Liver (tissue), 8 donors: ENCODE measurements at regions not wholly inside any gene's neighbourhood (a gene's known extent, or its start where the extent isn't known, plus 50 kb on each side); places are given as distances from the start of the nearest gene placed in this dataset.

ENCODE experiments used
- DNase-seq: peaks from one replicate; pipeline ENCODE4 v3.0.0-alpha.2; 2017; ENCODE audit warnings: low spot score
- H3K27ac ChIP-seq, 2 donors: one replicate each; pipeline ENCODE4 v1.7.0; 2013; ENCODE audit warnings: inconsistent platforms in 2 of 2, low read length in 2 of 2, control low read depth in 1 of 2, low read depth in 1 of 2, mild to moderate bottlenecking in 1 of 2
- H3K27me3 ChIP-seq, 4 donors: one replicate each; pipeline versions ENCODE4 v1.6.1 to v1.7.0; 2013; ENCODE audit warnings: low read length in 3 of 4, inconsistent platforms in 1 of 4, mild to moderate bottlenecking in 1 of 4, moderate library complexity in 1 of 4; ENCODE audit not compliant: control insufficient read depth in 4 of 4, insufficient read depth in 4 of 4
- H3K36me3 ChIP-seq, 4 donors: one replicate each; pipeline versions ENCODE4 v1.6.1 to v1.7.0; 2013; ENCODE audit warnings: low read length in 3 of 4, mild to moderate bottlenecking in 3 of 4, low read depth in 1 of 4, moderate library complexity in 1 of 4; ENCODE audit not compliant: control insufficient read depth in 4 of 4, insufficient read depth in 3 of 4
- H3K4me1 ChIP-seq, 4 donors: one replicate each; pipeline versions ENCODE4 v1.6.1 to v1.7.0; 2013; ENCODE audit warnings: low read length in 3 of 4, mild to moderate bottlenecking in 3 of 4, moderate library complexity in 1 of 4; ENCODE audit not compliant: control insufficient read depth in 4 of 4, insufficient read depth in 4 of 4
- H3K4me3 ChIP-seq, 3 donors: one replicate each; pipeline versions ENCODE4 v1.6.1 to v1.7.0; 2013; ENCODE audit warnings: low read length in 3 of 3, control low read depth in 1 of 3, low read depth in 1 of 3, mild to moderate bottlenecking in 1 of 3
- H3K9ac ChIP-seq, 2 donors: one replicate each; pipeline ENCODE4 v1.7.0; 2013; ENCODE audit warnings: low read length in 2 of 2, mild to moderate bottlenecking in 2 of 2, moderate library complexity in 2 of 2, control low read depth in 1 of 2, low read depth in 1 of 2
- H3K9me3 ChIP-seq, 4 donors: one replicate each; pipeline versions ENCODE4 v1.6.1 to v1.7.0; 2013; ENCODE audit warnings: low read length in 3 of 4; ENCODE audit not compliant: control insufficient read depth in 4 of 4
- CTCF ChIP-seq: fragments of 150-350 bp; IDR thresholded peaks from 2 replicates; pipeline ENCODE4 v1.5.1; 2017; ENCODE audit warnings: improper control_type of control experiment, low read depth, low read length; ENCODE audit not compliant: missing input control
- EGR1 ChIP-seq, 2 donors: IDR thresholded peaks; 2 replicates each; pipeline ENCODE4 v1.6.1; 2016 to 2018; ENCODE audit warnings: antibody characterized with exemption in 2 of 2, low read depth in 2 of 2
- FOXA1 ChIP-seq: IDR thresholded peaks from 2 replicates; pipeline ENCODE4 v1.6.1; 2016; ENCODE audit warnings: antibody characterized with exemption
- FOXA2 ChIP-seq: IDR thresholded peaks from 2 replicates; pipeline ENCODE4 v1.6.1; 2016; ENCODE audit warnings: antibody characterized with exemption
- GABPA ChIP-seq, 2 donors: IDR thresholded peaks in 1 of 2; conservative IDR thresholded peaks in 1 of 2; 2 replicates each; pipeline ENCODE4 v1.6.1; 2016; ENCODE audit warnings: antibody characterized with exemption in 2 of 2, mild to moderate bottlenecking in 1 of 2, moderate library complexity in 1 of 2
- HNF4A ChIP-seq, 2 donors: conservative IDR thresholded peaks; 2 replicates each; pipeline ENCODE4 v1.6.1; 2016; ENCODE audit warnings: antibody characterized with exemption in 2 of 2, mild to moderate bottlenecking in 2 of 2
- HNF4G ChIP-seq: IDR thresholded peaks from 2 replicates; pipeline ENCODE4 v1.6.1; 2016; ENCODE audit warnings: antibody characterized with exemption
- JUND ChIP-seq, 2 donors: IDR thresholded peaks; 2 replicates each; pipeline ENCODE4 v1.6.1; 2016; ENCODE audit warnings: antibody characterized with exemption in 2 of 2
- MAX ChIP-seq: IDR thresholded peaks from 2 replicates; pipeline ENCODE4 v1.6.1; 2016; ENCODE audit warnings: antibody characterized with exemption
- NR2F2 ChIP-seq: IDR thresholded peaks from 2 replicates; pipeline ENCODE4 v1.6.1; 2016; ENCODE audit warnings: antibody characterized with exemption
- RAD21 ChIP-seq, 2 donors: IDR thresholded peaks; 2 replicates each; pipeline ENCODE4 v1.6.1; 2016; ENCODE audit warnings: antibody characterized with exemption in 2 of 2, mild to moderate bottlenecking in 2 of 2
- RXRA ChIP-seq, 2 donors: IDR thresholded peaks; 2 replicates each; pipeline ENCODE4 v1.6.1; 2017 to 2018; ENCODE audit warnings: antibody characterized with exemption in 2 of 2, mild to moderate bottlenecking in 1 of 2
- SP1 ChIP-seq: IDR thresholded peaks from 2 replicates; pipeline ENCODE4 v1.6.1; 2018; ENCODE audit warnings: antibody characterized with exemption, mild to moderate bottlenecking
- TAF1 ChIP-seq: conservative IDR thresholded peaks from 2 replicates; pipeline ENCODE4 v1.6.1; 2016; ENCODE audit warnings: antibody characterized with exemption, mild to moderate bottlenecking
- YY1 ChIP-seq: IDR thresholded peaks from 2 replicates; pipeline ENCODE4 v1.6.1; 2016; ENCODE audit warnings: antibody characterized with exemption, mild to moderate bottlenecking
- WGBS: extraction: QIAGEN DNeasy Blood & Tissue Kit; methylation state at CpG from one replicate; pipeline ENCODE4 v1.1.7; 2013; 5-methylcytosine and 5-hydroxymethylcytosine counted together
- TF ChIP-seq, protein P1 (sequence below): IDR thresholded peaks from 2 replicates; pipeline ENCODE4 v1.6.1; 2016; ENCODE audit warnings: antibody characterized with exemption
- TF ChIP-seq, protein P2 (sequence below): IDR thresholded peaks from 2 replicates; pipeline ENCODE4 v1.6.1; 2016; ENCODE audit warnings: antibody characterized with exemption, mild to moderate bottlenecking
- TF ChIP-seq, protein P3 (sequence below): IDR thresholded peaks from 2 replicates; pipeline ENCODE4 v1.6.1; 2016; ENCODE audit warnings: antibody characterized with exemption
- donor health status: healthy.
- donor health status: healthy.
- donor health status: healthy.
- donor health status: healthy.
- donor health status: healthy.

GRCh38 chr2:6079405-6079804 lies 387.2 kb downstream of the SOX11 start:
- H3K4me3 ChIP-seq, result no peak overlapping the region
- no peak overlapping the region for H3K9ac ChIP-seq
- 91% methylated on average over 5 of the region's 5 CpGs for whole genome bisulfite sequencing
- no peaks in the 10 kb centered on the region for H3K36me3 ChIP-seq
- no peaks in the 10 kb centered on the region for H3K9me3 ChIP-seq
- no peaks in the 10 kb centered on the region for H3K27me3 ChIP-seq
- DNase-seq, result no peak
- no peaks in the 10 kb centered on the region for H3K4me1 ChIP-seq
- TF ChIP-seq RAD21 (IDR thresholded peaks at IDR 0.05), result no peak
- TF ChIP-seq FOXA1, result no peak
- TF ChIP-seq GABPA (IDR thresholded peaks at IDR 0.05 in 1 of 2, conservative IDR thresholded peaks at IDR 0.05 in 1 of 2), result no peak
- no peak for TF ChIP-seq NR2F2
- no peak for TF ChIP-seq SP1
- TF ChIP-seq, protein P1, sequence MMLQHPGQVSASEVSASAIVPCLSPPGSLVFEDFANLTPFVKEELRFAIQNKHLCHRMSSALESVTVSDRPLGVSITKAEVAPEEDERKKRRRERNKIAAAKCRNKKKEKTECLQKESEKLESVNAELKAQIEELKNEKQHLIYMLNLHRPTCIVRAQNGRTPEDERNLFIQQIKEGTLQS, result no peak
- no peak for TF ChIP-seq JUND (IDR thresholded peaks at IDR 0.05)
- no peak for TF ChIP-seq TAF1
- TF ChIP-seq RXRA (IDR thresholded peaks at IDR 0.05), result no peak
- no peak for TF ChIP-seq EGR1 (IDR thresholded peaks at IDR 0.05; ENCODE audit: low read depth in 2 of 2)
- no peak for TF ChIP-seq YY1
- TF ChIP-seq HNF4A (conservative IDR thresholded peaks at IDR 0.05), result no peak
- TF ChIP-seq CTCF, result no peak
- TF ChIP-seq, protein P2, sequence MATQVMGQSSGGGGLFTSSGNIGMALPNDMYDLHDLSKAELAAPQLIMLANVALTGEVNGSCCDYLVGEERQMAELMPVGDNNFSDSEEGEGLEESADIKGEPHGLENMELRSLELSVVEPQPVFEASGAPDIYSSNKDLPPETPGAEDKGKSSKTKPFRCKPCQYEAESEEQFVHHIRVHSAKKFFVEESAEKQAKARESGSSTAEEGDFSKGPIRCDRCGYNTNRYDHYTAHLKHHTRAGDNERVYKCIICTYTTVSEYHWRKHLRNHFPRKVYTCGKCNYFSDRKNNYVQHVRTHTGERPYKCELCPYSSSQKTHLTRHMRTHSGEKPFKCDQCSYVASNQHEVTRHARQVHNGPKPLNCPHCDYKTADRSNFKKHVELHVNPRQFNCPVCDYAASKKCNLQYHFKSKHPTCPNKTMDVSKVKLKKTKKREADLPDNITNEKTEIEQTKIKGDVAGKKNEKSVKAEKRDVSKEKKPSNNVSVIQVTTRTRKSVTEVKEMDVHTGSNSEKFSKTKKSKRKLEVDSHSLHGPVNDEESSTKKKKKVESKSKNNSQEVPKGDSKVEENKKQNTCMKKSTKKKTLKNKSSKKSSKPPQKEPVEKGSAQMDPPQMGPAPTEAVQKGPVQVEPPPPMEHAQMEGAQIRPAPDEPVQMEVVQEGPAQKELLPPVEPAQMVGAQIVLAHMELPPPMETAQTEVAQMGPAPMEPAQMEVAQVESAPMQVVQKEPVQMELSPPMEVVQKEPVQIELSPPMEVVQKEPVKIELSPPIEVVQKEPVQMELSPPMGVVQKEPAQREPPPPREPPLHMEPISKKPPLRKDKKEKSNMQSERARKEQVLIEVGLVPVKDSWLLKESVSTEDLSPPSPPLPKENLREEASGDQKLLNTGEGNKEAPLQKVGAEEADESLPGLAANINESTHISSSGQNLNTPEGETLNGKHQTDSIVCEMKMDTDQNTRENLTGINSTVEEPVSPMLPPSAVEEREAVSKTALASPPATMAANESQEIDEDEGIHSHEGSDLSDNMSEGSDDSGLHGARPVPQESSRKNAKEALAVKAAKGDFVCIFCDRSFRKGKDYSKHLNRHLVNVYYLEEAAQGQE, result no peak
- TF ChIP-seq, protein P3, sequence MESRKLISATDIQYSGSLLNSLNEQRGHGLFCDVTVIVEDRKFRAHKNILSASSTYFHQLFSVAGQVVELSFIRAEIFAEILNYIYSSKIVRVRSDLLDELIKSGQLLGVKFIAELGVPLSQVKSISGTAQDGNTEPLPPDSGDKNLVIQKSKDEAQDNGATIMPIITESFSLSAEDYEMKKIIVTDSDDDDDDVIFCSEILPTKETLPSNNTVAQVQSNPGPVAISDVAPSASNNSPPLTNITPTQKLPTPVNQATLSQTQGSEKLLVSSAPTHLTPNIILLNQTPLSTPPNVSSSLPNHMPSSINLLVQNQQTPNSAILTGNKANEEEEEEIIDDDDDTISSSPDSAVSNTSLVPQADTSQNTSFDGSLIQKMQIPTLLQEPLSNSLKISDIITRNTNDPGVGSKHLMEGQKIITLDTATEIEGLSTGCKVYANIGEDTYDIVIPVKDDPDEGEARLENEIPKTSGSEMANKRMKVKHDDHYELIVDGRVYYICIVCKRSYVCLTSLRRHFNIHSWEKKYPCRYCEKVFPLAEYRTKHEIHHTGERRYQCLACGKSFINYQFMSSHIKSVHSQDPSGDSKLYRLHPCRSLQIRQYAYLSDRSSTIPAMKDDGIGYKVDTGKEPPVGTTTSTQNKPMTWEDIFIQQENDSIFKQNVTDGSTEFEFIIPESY, result no peak
- TF ChIP-seq FOXA2, result no peak
- TF ChIP-seq HNF4G, result no peak
- TF ChIP-seq MAX, result no peak
- no peak overlapping the region for H3K27ac ChIP-seq
